H9 (cell line): ENCODE measurements at regions not wholly inside any gene's neighbourhood (a gene's known extent, or its start where the extent isn't known, plus 50 kb on each side); places are given as distances from the start of the nearest gene placed in this dataset.

Experiments
- DNase-seq: peaks from one replicate; pipeline ENCODE4 v3.0.0-alpha.2; 2017
- H2AFZ ChIP-seq: one replicate; pipeline ENCODE4 v1.6.1; 2013; ENCODE audit warnings: mild to moderate bottlenecking, low read length, control low read depth, moderate library complexity
- H2AK5ac ChIP-seq: 2 replicates; pipeline ENCODE4 v1.6.1; 2013; ENCODE audit warnings: low read length, control low read depth, mixed read lengths; ENCODE audit not compliant: insufficient read length
- H2BK120ac ChIP-seq: one replicate; pipeline ENCODE4 v1.6.1; 2013; ENCODE audit warnings: low read depth, mild to moderate bottlenecking, low read length, control low read depth, inconsistent platforms; ENCODE audit not compliant: poor library complexity, severe bottlenecking
- H2BK12ac ChIP-seq: 2 replicates; pipeline ENCODE4 v1.6.1; 2013; ENCODE audit warnings: low read length, control low read depth, mixed read lengths, low read depth; ENCODE audit not compliant: insufficient read length
- H2BK15ac ChIP-seq: 2 replicates; pipeline ENCODE4 v1.6.1; 2013; ENCODE audit warnings: low read depth, low read length, control low read depth
- H2BK20ac ChIP-seq: one replicate; pipeline ENCODE4 v1.6.1; 2013; ENCODE audit warnings: low read depth, mild to moderate bottlenecking, low read length, control low read depth, inconsistent platforms; ENCODE audit not compliant: poor library complexity, severe bottlenecking
- H2BK5ac ChIP-seq: 2 replicates; pipeline ENCODE4 v1.6.1; 2013; ENCODE audit warnings: low read length, control low read depth, mixed read lengths; ENCODE audit not compliant: insufficient read length
- H3K14ac ChIP-seq: 2 replicates; pipeline ENCODE4 v1.6.1; 2013; ENCODE audit warnings: low read length, control low read depth; ENCODE audit not compliant: insufficient read depth
- H3K18ac ChIP-seq: 2 replicates; pipeline ENCODE4 v1.6.1; 2013; ENCODE audit warnings: low read depth, mild to moderate bottlenecking, mixed read lengths, low read length, control low read depth; ENCODE audit not compliant: insufficient read length
- H3K23ac ChIP-seq: 2 replicates; pipeline ENCODE4 v1.6.1; 2013; ENCODE audit warnings: low read length, control low read depth, mixed read lengths, low read depth; ENCODE audit not compliant: insufficient read length
- H3K23me2 ChIP-seq: 2 replicates; pipeline ENCODE4 v1.6.1; 2013; ENCODE audit warnings: low read depth, mild to moderate bottlenecking, mixed read lengths, low read length, control low read depth; ENCODE audit not compliant: insufficient read length, poor library complexity, severe bottlenecking
- H3K27ac ChIP-seq: 2 replicates; pipeline ENCODE4 v1.5.1; 2013; ENCODE audit warnings: low read length, control low read depth, mixed read lengths, low read depth; ENCODE audit not compliant: insufficient read length
- H3K27me3 ChIP-seq: 2 replicates; pipeline ENCODE4 v1.6.1; 2013; ENCODE audit warnings: low read length, control low read depth, inconsistent platforms; ENCODE audit not compliant: insufficient read depth
- H3K4ac ChIP-seq: 2 replicates; pipeline ENCODE4 v1.6.1; 2013; ENCODE audit warnings: low read depth, mild to moderate bottlenecking, control low read depth, inconsistent platforms, low read length, moderate library complexity
- H3K4me1 ChIP-seq: 2 replicates; pipeline ENCODE4 v1.6.1; 2013; ENCODE audit warnings: low read length, control low read depth, inconsistent platforms; ENCODE audit not compliant: insufficient read depth
- H3K4me2 ChIP-seq: 2 replicates; pipeline ENCODE4 v1.6.1; 2013; ENCODE audit warnings: low read length, control low read depth, mixed read lengths; ENCODE audit not compliant: insufficient read length, insufficient read depth
- H3K56ac ChIP-seq: 2 replicates; pipeline ENCODE4 v1.6.1; 2013; ENCODE audit warnings: low read depth, mild to moderate bottlenecking, mixed read lengths, low read length, control low read depth; ENCODE audit not compliant: insufficient read length
- H3K79me1 ChIP-seq: 2 replicates; pipeline ENCODE4 v1.6.1; 2013; ENCODE audit warnings: low read depth, mild to moderate bottlenecking, moderate library complexity, low read length, control low read depth, inconsistent platforms; ENCODE audit not compliant: insufficient read depth, poor library complexity, severe bottlenecking
- H3K79me2 ChIP-seq: 2 replicates; pipeline ENCODE4 v1.6.1; 2013; ENCODE audit warnings: low read length, control low read depth, inconsistent platforms; ENCODE audit not compliant: insufficient read depth
- H3K9ac ChIP-seq: 2 replicates; pipeline ENCODE4 v1.6.1; 2013; ENCODE audit warnings: low read length, control low read depth, mixed read lengths; ENCODE audit not compliant: insufficient read length; ENCODE audit errors: extremely low read depth
- H3K9me3 ChIP-seq: one replicate; pipeline ENCODE4 v1.6.1; 2013; ENCODE audit warnings: low read depth, low read length, inconsistent platforms; ENCODE audit not compliant: control insufficient read depth
- H3T11ph ChIP-seq: one replicate; pipeline ENCODE4 v1.6.1; 2013; ENCODE audit warnings: mild to moderate bottlenecking, low read length, control low read depth, inconsistent platforms
- H4K20me1 ChIP-seq: one replicate; pipeline ENCODE4 v1.6.1; 2013; ENCODE audit not compliant: control insufficient read depth, insufficient read length, insufficient read depth
- H4K5ac ChIP-seq: 2 replicates; pipeline ENCODE4 v1.6.1; 2013; ENCODE audit warnings: low read depth, mild to moderate bottlenecking, mixed read lengths, low read length, control low read depth; ENCODE audit not compliant: insufficient read length
- H4K8ac ChIP-seq: replicated peaks from 2 replicates; pipeline ENCODE4 v1.6.1; 2013; ENCODE audit warnings: low read length, control low read depth, mixed read lengths, low read depth; ENCODE audit not compliant: insufficient read length
- H4K91ac ChIP-seq: 2 replicates; pipeline ENCODE4 v1.6.1; 2013; ENCODE audit warnings: low read depth, mild to moderate bottlenecking, moderate library complexity, mixed read lengths, low read length, control low read depth; ENCODE audit not compliant: insufficient read length
- H3K27ac Mint-ChIP-seq, 3 experiments: 2 replicates in 2 of 3; 3 replicates in 1 of 3; pipeline ENCODE4 v1.8.0; 2020 to 2021; ENCODE audit warnings: mixed read lengths in 3 of 3, mild to moderate bottlenecking in 1 of 3, moderate library complexity in 1 of 3
- H3K27me3 Mint-ChIP-seq: 2 replicates; pipeline ENCODE4 v1.8.0; 2021; ENCODE audit warnings: low read depth, mild to moderate bottlenecking, moderate library complexity, mixed read lengths
- H3K36me3 Mint-ChIP-seq, 3 experiments: 2 replicates in 2 of 3; 3 replicates in 1 of 3; pipeline ENCODE4 v1.8.0; 2020 to 2021; ENCODE audit warnings: low read depth in 3 of 3, mixed read lengths in 3 of 3; ENCODE audit not compliant: insufficient read depth in 1 of 3
- H3K4me1 Mint-ChIP-seq, 2 experiments: 2 replicates each; pipeline ENCODE4 v1.8.0; 2020; ENCODE audit warnings: mixed read lengths in 2 of 2
- H3K4me3 Mint-ChIP-seq, 2 experiments: 2 replicates in 1 of 2; 3 replicates in 1 of 2; pipeline ENCODE4 v1.8.0; 2020 to 2021; ENCODE audit warnings: mild to moderate bottlenecking in 2 of 2, mixed read lengths in 2 of 2, moderate library complexity in 1 of 2
- H3K9me3 Mint-ChIP-seq, 2 experiments: 2 replicates in 1 of 2; 3 replicates in 1 of 2; pipeline ENCODE4 v1.8.0; 2020; ENCODE audit warnings: mild to moderate bottlenecking in 2 of 2, mixed read lengths in 2 of 2, moderate library complexity in 1 of 2
- WGBS: extraction: QIAGEN DNeasy Blood & Tissue Kit; methylation state at CpG from one replicate; pipeline ENCODE4 v1.1.7; 2013; ENCODE audit warnings: missing lambda C conversion rate, low lambda C conversion rate, mixed read lengths; ENCODE audit not compliant: insufficient read length; ENCODE audit errors: extremely low coverage; 5-methylcytosine and 5-hydroxymethylcytosine counted together
- TF ChIP-seq, protein P1 (sequence below): fragments of 200-600 bp; sonication (generic); conservative IDR thresholded peaks from 3 replicates; pipeline ENCODE4 v1.8.0; 2021; ENCODE audit warnings: antibody characterized with exemption, mild to moderate bottlenecking

DNA sequence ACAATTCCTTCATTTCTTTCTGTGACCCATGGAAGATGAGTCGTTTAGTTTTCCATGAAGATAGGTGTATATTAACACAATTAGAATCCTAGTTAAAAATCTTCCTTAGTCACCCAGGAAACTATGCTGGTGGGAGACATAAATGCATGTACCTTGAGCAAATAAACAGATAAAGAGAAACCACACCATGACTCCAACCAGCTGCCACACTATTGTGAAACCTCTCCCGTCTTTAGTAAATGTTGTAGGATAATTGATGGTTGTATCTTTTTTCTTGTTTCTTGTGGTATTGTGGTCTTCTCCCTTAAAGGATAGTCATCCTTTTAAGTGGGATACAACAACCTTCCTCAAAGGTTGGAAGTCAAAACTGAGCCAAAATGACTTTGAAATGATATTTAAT lies 103.8 kb upstream of the LEF1 start:
- TF ChIP-seq, protein P1, sequence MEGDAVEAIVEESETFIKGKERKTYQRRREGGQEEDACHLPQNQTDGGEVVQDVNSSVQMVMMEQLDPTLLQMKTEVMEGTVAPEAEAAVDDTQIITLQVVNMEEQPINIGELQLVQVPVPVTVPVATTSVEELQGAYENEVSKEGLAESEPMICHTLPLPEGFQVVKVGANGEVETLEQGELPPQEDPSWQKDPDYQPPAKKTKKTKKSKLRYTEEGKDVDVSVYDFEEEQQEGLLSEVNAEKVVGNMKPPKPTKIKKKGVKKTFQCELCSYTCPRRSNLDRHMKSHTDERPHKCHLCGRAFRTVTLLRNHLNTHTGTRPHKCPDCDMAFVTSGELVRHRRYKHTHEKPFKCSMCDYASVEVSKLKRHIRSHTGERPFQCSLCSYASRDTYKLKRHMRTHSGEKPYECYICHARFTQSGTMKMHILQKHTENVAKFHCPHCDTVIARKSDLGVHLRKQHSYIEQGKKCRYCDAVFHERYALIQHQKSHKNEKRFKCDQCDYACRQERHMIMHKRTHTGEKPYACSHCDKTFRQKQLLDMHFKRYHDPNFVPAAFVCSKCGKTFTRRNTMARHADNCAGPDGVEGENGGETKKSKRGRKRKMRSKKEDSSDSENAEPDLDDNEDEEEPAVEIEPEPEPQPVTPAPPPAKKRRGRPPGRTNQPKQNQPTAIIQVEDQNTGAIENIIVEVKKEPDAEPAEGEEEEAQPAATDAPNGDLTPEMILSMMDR: no peak
- H2BK12ac ChIP-seq: no peak overlapping the region
- H3K79me1 ChIP-seq: no peaks in the 10 kb centered on the region
- H3T11ph ChIP-seq: no peak overlapping the region
- no peak overlapping the region for H3K4me2 ChIP-seq
- no peak overlapping the region for H4K91ac ChIP-seq
- no peak overlapping the region for H4K8ac ChIP-seq
- H3K9ac ChIP-seq: no peak overlapping the region
- no peak overlapping the region for H2BK120ac ChIP-seq
- no peaks in the 10 kb centered on the region for H4K20me1 ChIP-seq
- H3K23ac ChIP-seq: no peak overlapping the region
- no peaks in the 10 kb centered on the region; a peak in 1 of 5 replicates for H3K9me3 Mint-ChIP-seq
- H3K79me2 ChIP-seq: no peaks in the 10 kb centered on the region
- H2BK20ac ChIP-seq: no peak overlapping the region
- no peak for DNase-seq
- no peak overlapping the region for H3K18ac ChIP-seq
- H3K27ac Mint-ChIP-seq: no peak overlapping the region
- H2BK15ac ChIP-seq: no peak overlapping the region
- H3K56ac ChIP-seq: no peak overlapping the region
- H3K27me3 Mint-ChIP-seq: no peaks in the 10 kb centered on the region; the same call in 1 of the 2 replicates
- no CpG with 5 or more reads among the region's 2 CpGs for WGBS
- H2BK5ac ChIP-seq: no peak overlapping the region
- no peaks in the 10 kb centered on the region for H3K36me3 Mint-ChIP-seq
- H2AK5ac ChIP-seq: no peak overlapping the region
- no peaks in the 10 kb centered on the region for H3K23me2 ChIP-seq
- no peaks in the 10 kb centered on the region; the same call in 1 of the 2 replicates for H3K27me3 ChIP-seq
- H3K4me1 ChIP-seq: no peaks in the 10 kb centered on the region
- no peaks in the 10 kb centered on the region for H3K9me3 ChIP-seq
- no peak overlapping the region for H3K14ac ChIP-seq
- H3K4me3 Mint-ChIP-seq: no peak overlapping the region
- no peak overlapping the region for H3K4ac ChIP-seq
- H3K4me1 Mint-ChIP-seq: peaks cover 0 to 3% of the 10 kb centered on the region in 2 experiments; a peak in 1 of 4 replicates
- no peak overlapping the region for H4K5ac ChIP-seq
- H3K27ac ChIP-seq: no peak overlapping the region
- no peak overlapping the region for H2AFZ ChIP-seq
